Midbrain (tissue), 1 donor: ENCODE measurements at regions not wholly inside any gene's neighbourhood (a gene's known extent, or its start where the extent isn't known, plus 50 kb on each side); places are given as distances from the start of the nearest gene placed in this dataset.
"Not testable (repeated sequence)": the region's sequence is repeated elsewhere in the genome, so short reads cannot be mapped to it uniquely, and the experiment has no call there.

Experiments used
- DNase-seq: peaks from one replicate; lab custom pipeline; 2025; lab: John Stamatoyannopoulos, UW

- no peak for DNase-seq
Measured at GRCh38 chr12:114501474-114501807, 95.5 kb upstream of the TBX5 start.

GRCh38 chr12:114500775-114501473, 95.0 kb upstream of the TBX5 start:
- no peak for DNase-seq

- DNase-seq: no peak
Measured at GRCh38 chr12:114500131-114500530, 94.2 kb upstream of the TBX5 start.

- DNase-seq: no peak
Measured at GRCh38 chr12:114499338-114499737, 93.4 kb upstream of the TBX5 start.

GRCh38 chr12:114491916-114492315, 86.0 kb upstream of the TBX5 start:
- DNase-seq: no peak

- not testable (repeated sequence) for DNase-seq
Measured at GRCh38 chr12:114484822-114485459, 79.0 kb upstream of the TBX5 start.

- DNase-seq: no peak
Measured at GRCh38 chr12:114483996-114484395, 78.1 kb upstream of the TBX5 start.

GRCh38 chr12:114481200-114481535, 75.2 kb upstream of the TBX5 start:
- DNase-seq: no peak

- no peak for DNase-seq
Measured at GRCh38 chr12:114480337-114481199, 74.6 kb upstream of the TBX5 start.

- no peak for DNase-seq
Measured at GRCh38 chr12:114479831-114480230, 73.9 kb upstream of the TBX5 start.

GRCh38 chr12:114478865-114479264, 72.9 kb upstream of the TBX5 start:
- no peak for DNase-seq

GRCh38 chr12:114477989-114478395, 72.0 kb upstream of the TBX5 start:
- no peak for DNase-seq

- peak; percentile 9 for DNase-seq
Measured at GRCh38 chr12:114476159-114476558, 70.2 kb upstream of the TBX5 start.

GRCh38 chr12:114473717-114474116, 67.8 kb upstream of the TBX5 start:
- no peak for DNase-seq

- no peak for DNase-seq
Measured at GRCh38 chr12:114473018-114473417, 67.1 kb upstream of the TBX5 start.

GRCh38 chr12:114457620-114458019, 51.7 kb upstream of the TBX5 start:
- DNase-seq: no peak
